Transverse colon (tissue), 4 donors: ENCODE measurements at regions not wholly inside any gene's neighbourhood (a gene's known extent, or its start where the extent isn't known, plus 50 kb on each side); places are given as distances from the start of the nearest gene placed in this dataset.

Experiments used
- CTCF ChIP-seq, 5 experiments: fragments of 200-600 bp in 3 of 5; fragments of 450-650 bp in 2 of 5; sonication (generic) in 3 of 5; IDR thresholded peaks; 1 replicate in 2 of 5; 2 replicates in 3 of 5; pipeline ENCODE4 v1.5.1; 2016 to 2017; ENCODE audit warnings: antibody characterized with exemption in 5 of 5, inconsistent platforms in 3 of 5, mild to moderate bottlenecking in 2 of 5, moderate library complexity in 1 of 5
- EP300 ChIP-seq: sonication (generic); formaldehyde crosslinking; IDR thresholded peaks from one replicate; pipeline ENCODE4 v1.6.1; 2017; ENCODE audit warnings: antibody characterized with exemption, low read depth
- POLR2AphosphoS5 ChIP-seq, 3 donors: sonication (generic); formaldehyde crosslinking; IDR thresholded peaks; one replicate each; pipeline ENCODE4 v1.6.1; 2016; ENCODE audit warnings: antibody characterized with exemption in 3 of 3

- TF ChIP-seq CTCF (IDR thresholded peaks at IDR 0.05), result no peak
- no peak for TF ChIP-seq EP300
- TF ChIP-seq POLR2AphosphoS5 (IDR thresholded peaks at IDR 0.05), result no peak
These were observed 142.3 kb downstream of the RCHY1 start for GRCh38 chr4:75371915-75372314.
